ENCODE measurements at regions not wholly inside any gene's neighbourhood (a gene's known extent, or its start where the extent isn't known, plus 50 kb on each side); places are given as distances from the start of the nearest gene placed in this dataset.
"Not testable (repeated sequence)": the region's sequence is repeated elsewhere in the genome, so short reads cannot be mapped to it uniquely, and the experiment has no call there.

- not testable (repeated sequence) for TF ChIP-seq CTCF, POLR2A, POLR2AphosphoS5, EP300 (IDR thresholded peaks at IDR 0.05)
These were observed 915.2 kb downstream of the BRD1 start for GRCh38 chr22:48912356-48913066.
